Epithelial cell of esophagus (primary cell): ENCODE measurements at regions not wholly inside any gene's neighbourhood (a gene's known extent, or its start where the extent isn't known, plus 50 kb on each side); places are given as distances from the start of the nearest gene placed in this dataset.

Experiments used
- DNase-seq: peaks from one replicate; pipeline ENCODE4 v3.0.0; 2010; ENCODE audit warnings: low read depth
- H3K4me3 ChIP-seq: 2 replicates; pipeline ENCODE4 v1.5.1; 2011; ENCODE audit warnings: mild to moderate bottlenecking, low read length, control low read depth
- CTCF ChIP-seq: IDR thresholded peaks from 2 replicates; pipeline ENCODE4 v1.5.1; 2011; ENCODE audit warnings: low read depth, mild to moderate bottlenecking, low read length, control low read depth, inconsistent platforms; ENCODE audit not compliant: insufficient read depth; ENCODE audit errors: missing control alignments

- DNase-seq: no peak
- TF ChIP-seq CTCF: no peak
- no peak overlapping the region for H3K4me3 ChIP-seq
Observed at GRCh38 chr5:158619083-158619788, 480.5 kb downstream of the EBF1 start.

GRCh38 chr5:158618256-158618655 is 481.5 kb downstream of the EBF1 start:
- DNase-seq: no peak
- no peak for TF ChIP-seq CTCF

GRCh38 chr5:158616707-158617106 is 483.0 kb downstream of the EBF1 start:
- no peak overlapping the region for H3K4me3 ChIP-seq
- TF ChIP-seq CTCF: no peak
- no peak for DNase-seq

More at GRCh38 chr5:158618256-158618655, 481.5 kb downstream of the EBF1 start:
- no peak overlapping the region for H3K4me3 ChIP-seq

- TF ChIP-seq CTCF: no peak
- no peak for DNase-seq
- H3K4me3 ChIP-seq: no peak overlapping the region
Observed at GRCh38 chr5:158614951-158615350, 484.8 kb downstream of the EBF1 start.

- TF ChIP-seq CTCF: no peak
Observed at GRCh38 chr5:158611581-158611980, 488.1 kb downstream of the EBF1 start.

GRCh38 chr5:158610051-158610415 is 489.7 kb downstream of the EBF1 start:
- H3K4me3 ChIP-seq: no peak overlapping the region
- TF ChIP-seq CTCF: no peak
- no peak for DNase-seq

More at GRCh38 chr5:158611581-158611980, 488.1 kb downstream of the EBF1 start:
- no peak overlapping the region for H3K4me3 ChIP-seq
- no peak for DNase-seq
